Thymus (tissue), 11 donors: ENCODE measurements at regions not wholly inside any gene's neighbourhood (a gene's known extent, or its start where the extent isn't known, plus 50 kb on each side); places are given as distances from the start of the nearest gene placed in this dataset.

Source experiments
- DNase-seq, 9 donors: peaks; one replicate each; pipeline ENCODE4 v3.0.0-alpha.2; 2013; ENCODE audit warnings: low spot score in 9 of 9, low read depth in 6 of 9, missing footprints in 1 of 9
- H3K27ac ChIP-seq, 2 donors: one replicate each; pipeline ENCODE4 v1.5.1; 2013; ENCODE audit warnings: control low read depth in 1 of 2, low read depth in 1 of 2, low read length in 1 of 2, mild to moderate bottlenecking in 1 of 2, moderate library complexity in 1 of 2
- H3K27me3 ChIP-seq, 2 donors: one replicate each; pipeline ENCODE4 v1.5.1; 2013; ENCODE audit warnings: low read length in 1 of 2; ENCODE audit not compliant: control insufficient read depth in 2 of 2, insufficient read depth in 1 of 2
- H3K36me3 ChIP-seq, 2 donors: one replicate each; pipeline ENCODE4 v1.5.1; 2013; ENCODE audit warnings: low read length in 1 of 2, mild to moderate bottlenecking in 1 of 2, moderate library complexity in 1 of 2; ENCODE audit not compliant: control insufficient read depth in 2 of 2, insufficient read depth in 2 of 2
- H3K4me1 ChIP-seq, 2 donors: one replicate each; pipeline ENCODE4 v1.5.1; 2013; ENCODE audit warnings: low read length in 2 of 2; ENCODE audit not compliant: control insufficient read depth in 2 of 2, insufficient read depth in 2 of 2
- H3K4me3 ChIP-seq, 2 donors: one replicate each; pipeline ENCODE4 v1.5.1; 2013; ENCODE audit warnings: low read length in 2 of 2, control low read depth in 1 of 2, mild to moderate bottlenecking in 1 of 2
- H3K9me3 ChIP-seq, 2 donors: one replicate each; pipeline ENCODE4 v1.5.1; 2013; ENCODE audit warnings: low read length in 1 of 2, mild to moderate bottlenecking in 1 of 2; ENCODE audit not compliant: control insufficient read depth in 2 of 2, insufficient read depth in 1 of 2
- WGBS: extraction: QIAGEN DNeasy Blood & Tissue Kit; methylation state at CpG from one replicate; pipeline ENCODE4 v1.1.7; 2013; 5-methylcytosine and 5-hydroxymethylcytosine counted together
- donor health status: healthy.

DNA sequence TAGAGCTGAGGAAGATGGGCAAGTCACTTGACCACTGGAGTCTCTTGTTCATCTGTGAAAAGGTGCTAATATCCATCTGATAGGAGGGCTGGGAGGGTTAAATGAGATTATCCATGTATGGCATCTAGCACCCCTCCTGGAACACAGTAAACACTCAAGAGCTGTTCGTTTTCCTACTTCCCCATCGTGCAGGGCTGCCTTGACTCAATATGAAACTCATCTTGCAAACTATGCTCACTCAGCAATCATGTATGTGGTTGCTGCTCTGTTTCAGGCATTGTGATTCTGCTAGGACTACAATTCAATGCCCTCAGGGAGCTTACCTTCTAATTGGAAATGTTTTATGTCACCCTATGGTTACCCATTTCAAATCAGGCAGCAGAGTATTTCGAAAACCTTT is 395.6 kb downstream of the BCAT1 start:
- no peak overlapping the region for H3K27ac ChIP-seq
- no peak for DNase-seq

DNA sequence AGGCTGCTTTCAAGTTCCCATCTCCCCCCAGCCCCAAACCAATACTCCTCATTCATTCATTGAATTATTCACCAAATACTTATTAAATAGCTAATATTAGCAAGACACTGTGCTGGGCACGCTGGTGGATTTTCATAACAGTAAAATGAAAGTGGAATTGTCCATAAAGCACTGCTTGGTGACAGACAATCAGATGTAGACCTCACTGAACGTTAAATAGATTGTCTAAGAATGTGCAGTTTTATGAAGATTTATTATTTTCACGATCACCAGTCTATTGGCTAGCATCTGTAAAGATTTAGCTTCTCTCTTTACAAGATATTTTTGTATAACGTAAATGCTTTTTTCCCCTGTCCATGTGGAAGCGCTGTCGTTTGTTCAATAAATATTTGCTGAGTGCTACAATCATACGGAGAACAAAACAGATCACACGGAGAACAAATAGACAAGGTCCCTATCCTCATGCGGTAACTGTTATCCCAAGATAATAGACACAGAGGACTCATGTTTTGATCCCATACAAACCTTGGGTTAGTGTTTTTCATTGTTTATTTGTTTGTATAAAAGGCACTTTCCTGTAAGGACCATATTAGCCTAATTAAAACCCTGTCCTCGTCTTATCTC is 397.6 kb downstream of the BCAT1 start:
- H3K36me3 ChIP-seq = no peaks in the 10 kb centered on the region
- 92% methylated on average over 10 of the region's 10 CpGs for WGBS
- H3K9me3 ChIP-seq = no peaks in the 10 kb centered on the region
- no peaks in the 10 kb centered on the region for H3K27me3 ChIP-seq
- H3K4me3 ChIP-seq = no peak overlapping the region
- no peaks in the 10 kb centered on the region for H3K4me1 ChIP-seq
- no peak for DNase-seq
- H3K27ac ChIP-seq = no peak overlapping the region

More for the DNA sequence above, 395.6 kb downstream of the BCAT1 start:
- H3K9me3 ChIP-seq = no peaks in the 10 kb centered on the region
- no peaks in the 10 kb centered on the region for H3K36me3 ChIP-seq
- H3K4me1 ChIP-seq = no peaks in the 10 kb centered on the region
- WGBS = 95% methylated on average over 3 of the region's 3 CpGs
- H3K4me3 ChIP-seq = no peak overlapping the region
- H3K27me3 ChIP-seq = no peaks in the 10 kb centered on the region

DNA sequence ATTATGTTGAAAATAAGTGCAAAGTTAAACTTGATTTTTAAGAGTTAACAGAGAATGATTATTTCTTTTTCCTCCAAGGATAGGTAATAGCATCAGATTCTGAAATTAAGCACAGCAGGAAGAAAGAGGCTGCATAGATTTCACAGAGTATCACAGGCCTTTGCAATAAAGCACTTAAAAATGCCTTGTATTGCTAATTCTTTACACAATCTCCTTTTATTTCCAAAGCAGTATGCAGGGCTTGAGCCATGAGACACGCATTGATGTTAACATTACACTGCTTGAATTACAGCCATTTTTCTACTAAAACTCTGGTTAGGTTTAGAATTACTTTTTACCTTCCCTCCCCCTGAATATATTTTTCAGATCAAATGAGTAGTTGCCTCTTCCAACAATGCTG is 398.3 kb downstream of the BCAT1 start:
- 97% methylated on average over 1 of the region's 1 CpG for WGBS
- H3K27me3 ChIP-seq = no peaks in the 10 kb centered on the region
- H3K4me3 ChIP-seq = no peak overlapping the region
- no peaks in the 10 kb centered on the region for H3K4me1 ChIP-seq
- no peaks in the 10 kb centered on the region for H3K36me3 ChIP-seq
- DNase-seq = no peak
- H3K27ac ChIP-seq = no peak overlapping the region
- peaks cover 0 to 3% of the 10 kb centered on the region in 2 donors for H3K9me3 ChIP-seq

DNA sequence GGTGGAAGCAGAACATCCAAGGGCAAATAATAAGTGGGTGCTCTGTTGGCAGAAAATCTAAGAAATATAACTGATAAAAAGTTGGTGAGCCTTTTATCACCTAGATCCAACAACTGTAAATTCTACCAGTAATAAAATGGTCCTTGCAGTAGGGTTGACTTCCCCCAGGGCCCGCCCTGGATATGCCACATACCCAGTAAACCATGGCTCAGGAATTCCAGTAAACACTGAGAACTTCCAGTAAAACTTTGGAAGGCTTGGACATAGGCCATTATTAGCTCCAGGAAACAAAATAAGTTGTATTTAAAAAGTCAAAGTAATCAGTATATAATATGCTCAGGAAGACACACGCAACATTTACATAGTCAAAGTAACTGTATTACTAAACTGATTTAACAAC is 402.2 kb downstream of the BCAT1 start:
- Histone ChIP-seq H3K36me3 (no peaks in the 10 kb centered on the region), H3K27me3 (no peaks in the 10 kb centered on the region), H3K4me1 (no peaks in the 10 kb centered on the region), H3K4me3 (no peak overlapping the region), H3K9me3 (peaks cover 0 to 4% of the 10 kb centered on the region in 2 donors), H3K27ac (no peak overlapping the region)
- no peak for DNase-seq
- WGBS = 98% methylated on average over 2 of the region's 2 CpGs

DNA sequence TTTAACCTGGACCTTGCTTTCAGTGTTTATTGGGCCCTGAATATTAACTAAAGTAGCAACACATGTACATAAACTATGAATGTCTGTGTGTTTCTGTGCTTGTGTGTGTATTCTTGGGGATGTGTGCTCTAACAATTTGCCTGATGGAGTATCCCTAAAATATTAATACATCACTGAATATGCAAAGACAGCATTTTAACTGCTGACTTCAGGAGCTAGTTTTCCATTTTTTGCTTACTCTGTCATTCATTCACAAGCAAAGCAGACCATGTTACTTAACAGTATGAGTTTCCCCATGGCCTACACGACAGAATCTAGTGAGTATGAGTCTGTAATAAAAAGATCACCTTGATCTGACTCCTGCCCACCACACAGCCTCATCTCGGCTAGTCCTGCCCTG is 402.8 kb downstream of the BCAT1 start:
- no peak for DNase-seq
- Histone ChIP-seq H3K27me3 (no peaks in the 10 kb centered on the region), H3K9me3 (peaks cover 0 to 4% of the 10 kb centered on the region in 2 donors), H3K36me3 (no peaks in the 10 kb centered on the region), H3K4me1 (no peaks in the 10 kb centered on the region), H3K27ac (no peak overlapping the region), H3K4me3 (no peak overlapping the region)
- WGBS = 93% methylated on average over 2 of the region's 2 CpGs

DNA sequence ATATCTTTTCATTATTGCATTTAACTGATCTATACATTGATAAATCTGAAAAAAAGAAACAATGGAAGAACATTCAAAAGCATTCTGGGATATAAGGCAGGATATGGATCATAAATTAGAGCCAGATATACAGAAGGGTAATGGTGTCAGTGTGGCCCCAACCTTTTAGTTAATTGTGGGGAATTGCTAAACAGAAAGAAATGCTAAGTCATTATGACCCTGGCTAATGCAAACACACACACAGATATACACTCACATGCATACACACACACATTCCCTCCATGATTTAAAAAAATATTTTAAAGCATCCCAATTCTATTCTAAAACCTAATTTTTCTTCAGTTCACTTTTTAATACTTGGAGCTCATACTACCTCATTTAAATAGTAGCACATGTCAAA is 404.5 kb downstream of the BCAT1 start:
- H3K36me3 ChIP-seq = no peaks in the 10 kb centered on the region
- peaks cover 0 to 4% of the 10 kb centered on the region in 2 donors for H3K9me3 ChIP-seq
- no peak for DNase-seq
- H3K4me3 ChIP-seq = no peak overlapping the region
- no peak overlapping the region for H3K27ac ChIP-seq
- no peaks in the 10 kb centered on the region for H3K4me1 ChIP-seq
- H3K27me3 ChIP-seq = no peaks in the 10 kb centered on the region

DNA sequence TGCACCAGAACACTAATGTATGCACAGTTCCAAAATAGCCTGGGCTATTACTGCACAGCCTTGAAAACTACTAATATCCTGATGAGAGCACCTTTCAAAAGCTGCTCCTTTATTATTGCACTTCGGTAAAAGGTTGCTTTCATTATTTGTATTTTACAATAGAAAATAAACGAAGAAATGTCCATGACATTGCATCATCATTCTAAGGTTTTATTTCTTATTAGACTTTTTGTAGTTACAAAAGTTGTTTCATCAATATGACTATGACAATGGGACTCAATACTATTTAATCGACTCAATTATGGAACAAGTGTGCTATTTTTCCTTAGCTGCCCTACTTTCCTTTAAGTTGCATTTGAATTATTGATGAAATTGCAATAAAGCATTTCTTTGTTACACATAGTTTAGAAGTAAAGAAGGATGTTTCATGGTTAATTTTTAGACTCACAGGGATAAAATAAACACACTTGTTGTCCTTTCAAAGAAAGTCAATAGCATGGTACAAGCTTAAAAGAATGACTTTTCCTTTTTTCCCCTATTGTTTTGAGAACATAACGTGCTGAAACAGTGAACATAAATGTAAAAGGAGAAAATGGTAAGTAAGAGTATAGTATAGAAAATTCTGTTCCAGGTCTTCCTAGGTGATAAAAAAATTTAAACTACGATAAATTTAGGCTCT is 407.6 kb downstream of the BCAT1 start:
- 98% methylated on average over 5 of the region's 5 CpGs for WGBS
- Histone ChIP-seq H3K9me3 (peaks cover 0 to 4% of the 10 kb centered on the region in 2 donors), H3K36me3 (no peaks in the 10 kb centered on the region), H3K27me3 (no peaks in the 10 kb centered on the region), H3K27ac (no peak overlapping the region), H3K4me3 (no peak overlapping the region), H3K4me1 (no peaks in the 10 kb centered on the region)
- DNase-seq = no peak

DNA sequence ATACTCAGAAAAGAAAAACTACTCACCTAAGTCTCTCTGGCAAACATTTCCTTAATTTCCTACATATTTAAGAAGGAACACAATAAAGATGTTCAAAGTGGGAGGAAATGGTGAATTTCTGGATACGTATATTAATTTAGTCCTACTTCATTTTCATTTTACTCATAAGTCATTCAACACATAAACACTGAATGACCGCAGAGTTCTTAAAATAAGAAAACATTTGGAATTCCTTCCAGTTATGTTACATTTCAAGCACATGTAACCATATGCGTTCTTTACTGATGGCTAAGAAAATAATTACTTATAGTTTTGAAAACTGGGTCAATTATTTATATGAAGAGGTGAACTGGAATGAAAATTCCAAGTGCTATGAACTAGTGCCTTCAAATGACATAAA is 409.3 kb downstream of the BCAT1 start:
- DNase-seq = no peak
- Histone ChIP-seq H3K27ac (no peak overlapping the region), H3K4me3 (no peak overlapping the region), H3K4me1 (no peaks in the 10 kb centered on the region), H3K36me3 (no peaks in the 10 kb centered on the region), H3K27me3 (no peaks in the 10 kb centered on the region), H3K9me3 (no peaks in the 10 kb centered on the region)
- WGBS = 99% methylated on average over 3 of the region's 3 CpGs

DNA sequence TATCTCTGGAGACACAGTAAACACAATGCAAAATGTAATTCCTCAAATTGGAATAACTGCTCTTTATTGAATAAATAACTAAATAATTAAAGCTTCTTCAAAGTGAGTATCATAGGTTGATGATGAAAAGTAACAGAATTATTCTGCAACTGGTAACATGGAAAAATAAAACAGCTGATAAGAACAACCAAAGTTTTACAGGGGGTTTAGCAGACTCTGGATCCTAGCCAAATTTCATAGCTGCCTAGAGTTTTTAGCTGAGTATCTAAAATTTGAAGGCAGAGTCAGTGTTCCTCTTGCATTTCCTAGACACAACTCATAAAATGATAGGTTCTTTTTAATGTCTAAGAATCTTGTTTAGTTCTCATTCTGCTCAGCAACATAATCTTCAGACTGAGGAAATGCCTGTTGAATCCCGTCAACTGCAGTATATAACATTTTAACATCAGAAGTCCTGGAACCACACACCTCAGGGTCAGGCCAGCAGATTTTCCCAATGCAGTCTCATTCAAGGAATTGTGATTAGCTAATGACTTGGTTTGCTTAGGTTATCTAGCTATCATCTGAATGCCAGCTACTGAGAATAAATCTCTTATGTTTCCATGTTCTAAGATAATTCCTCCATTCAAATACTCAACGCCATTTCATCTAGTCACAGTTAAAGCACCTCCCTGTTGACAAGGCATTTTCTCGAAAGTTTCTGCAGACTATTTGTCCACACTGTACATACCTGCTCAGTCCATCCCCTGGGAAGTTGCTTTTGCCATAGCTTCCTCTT is 411.6 kb downstream of the BCAT1 start:
- Histone ChIP-seq H3K27me3 (no peaks in the 10 kb centered on the region), H3K36me3 (no peaks in the 10 kb centered on the region), H3K9me3 (no peaks in the 10 kb centered on the region), H3K4me3 (no peak overlapping the region), H3K27ac (no peak overlapping the region), H3K4me1 (no peaks in the 10 kb centered on the region)
- no peak for DNase-seq
- WGBS = 96% methylated on average over 3 of the region's 3 CpGs
